Kidney (tissue), 13 donors: ENCODE measurements at regions not wholly inside any gene's neighbourhood (a gene's known extent, or its start where the extent isn't known, plus 50 kb on each side); places are given as distances from the start of the nearest gene placed in this dataset.

ENCODE experiments used
- DNase-seq, 5 donors: peaks; one replicate each; pipeline ENCODE4 v3.0.0-alpha.2; 2013 to 2020
- FAIRE-seq: peaks from 2 replicates; lab custom pipeline; 2012; peaks lifted over from hg19 to GRCh38; lab: Jason Lieb, UNC
- H3K27ac ChIP-seq, 2 donors: one replicate each; pipeline ENCODE4 v1.7.0; 2013; ENCODE audit warnings: low read depth in 2 of 2, low read length in 2 of 2, inconsistent platforms in 1 of 2
- H3K27me3 ChIP-seq: one replicate; pipeline ENCODE4 v1.7.1; 2013; ENCODE audit warnings: low read length, inconsistent platforms; ENCODE audit not compliant: control insufficient read depth, insufficient read depth
- H3K36me3 ChIP-seq, 3 donors: one replicate each; pipeline versions ENCODE4 v1.7.0 to v1.7.1; 2013; ENCODE audit warnings: low read length in 3 of 3, control low read depth in 1 of 3, inconsistent platforms in 1 of 3; ENCODE audit not compliant: insufficient read depth in 3 of 3, control insufficient read depth in 2 of 3
- H3K4me1 ChIP-seq, 3 donors: one replicate each; pipeline versions ENCODE4 v1.7.0 to v1.7.1; 2013; ENCODE audit warnings: low read length in 3 of 3, inconsistent platforms in 1 of 3, low read depth in 1 of 3; ENCODE audit not compliant: control insufficient read depth in 2 of 3, insufficient read depth in 2 of 3
- H3K4me3 ChIP-seq, 3 donors: one replicate each; pipeline versions ENCODE4 v1.7.0 to v1.8.1; 2013; ENCODE audit warnings: low read length in 3 of 3, control low read depth in 1 of 3, inconsistent platforms in 1 of 3
- H3K9ac ChIP-seq, 3 donors: one replicate each; pipeline versions ENCODE4 v1.7.0 to v1.7.1; 2013; ENCODE audit warnings: low read length in 3 of 3, control low read depth in 1 of 3, inconsistent platforms in 1 of 3
- H3K9me3 ChIP-seq, 3 donors: one replicate each; pipeline versions ENCODE4 v1.7.0 to v1.7.1; 2013; ENCODE audit warnings: low read length in 3 of 3, control low read depth in 1 of 3, inconsistent platforms in 1 of 3; ENCODE audit not compliant: control insufficient read depth in 2 of 3, insufficient read depth in 1 of 3
- CTCF ChIP-seq: IDR thresholded peaks from 3 replicates; pipeline ENCODE4 v1.5.1; 2012; ENCODE audit warnings: mild to moderate bottlenecking, moderate library complexity, borderline replicate concordance; ENCODE audit not compliant: insufficient read depth; ENCODE audit errors: extremely low read depth
- intact Hi-C: fragments of 100-400 bp; cut with DNase I; formaldehyde crosslinking; loops from one replicate; pipeline ENCODE4 v1.11.1; 2022
- donor health status: control.
- donor health status: control.
- donor health status: control.
- donor health status: control.
- donor health status: control.
- donor health status: DM: yes; HTN: yes; CAD: no.
- donor health status: Normal renal cell carcinoma (clear cell type).

- Histone ChIP-seq H3K4me3 (no peak overlapping the region), H3K4me1 (peaks cover 0 to 2% (median 0%) of the 10 kb centered on the region in 3 donors), H3K36me3 (no peaks in the 10 kb centered on the region), H3K27ac (no peak overlapping the region), H3K27me3 (no peaks in the 10 kb centered on the region), H3K9me3 (no peaks in the 10 kb centered on the region), H3K9ac (no peak overlapping the region)
- no peak for DNase-seq
- no peak for TF ChIP-seq CTCF
- FAIRE-seq, result no peak
- intact Hi-C loops, result no loop called here
Observed at GRCh38 chr10:4515721-4516120, 310.3 kb upstream of the AKR1E2 start.

DNA sequence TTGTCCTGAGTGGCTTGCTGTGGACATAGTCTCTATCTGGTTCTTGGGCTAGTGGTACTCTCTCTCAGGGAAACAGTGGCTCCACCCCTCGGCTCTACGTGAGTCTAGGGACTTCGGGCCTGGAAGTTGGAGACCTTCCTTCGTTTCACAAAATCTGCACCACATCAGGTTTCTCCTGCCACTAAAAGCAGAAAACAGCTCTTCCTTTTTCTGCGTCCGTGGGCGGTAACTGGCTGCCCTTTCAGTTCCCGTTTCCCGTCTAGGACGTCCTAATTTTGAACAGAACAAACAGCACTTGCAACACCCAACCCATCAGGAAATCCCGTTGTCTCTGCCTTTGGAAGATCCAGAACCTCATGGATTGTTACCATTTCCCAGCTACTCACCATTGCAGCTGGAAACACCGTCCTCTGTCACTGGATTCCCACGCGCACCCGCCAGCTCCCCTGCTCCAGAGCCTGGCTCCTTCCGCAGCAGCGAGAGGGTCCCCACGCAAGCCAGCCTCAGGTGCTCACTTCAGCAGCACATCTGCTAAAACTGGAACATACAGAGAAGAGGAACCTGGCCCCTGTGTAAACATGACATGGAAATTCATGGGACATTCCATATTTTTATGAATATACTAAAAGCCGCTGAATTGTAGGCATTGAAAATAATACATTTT, 311.4 kb upstream of the AKR1E2 start:
- DNase-seq (peak in 1 of 5 donors; percentile 57), FAIRE-seq (no peak)
- Histone ChIP-seq H3K4me3 (no peak overlapping the region), H3K4me1 (peaks cover 0 to 3% (median 0%) of the 10 kb centered on the region in 3 donors), H3K9ac (no peak overlapping the region), H3K27ac (peak overlapping the region in 1 of 2 donors; percentile 9), H3K9me3 (no peaks in the 10 kb centered on the region), H3K27me3 (no peaks in the 10 kb centered on the region), H3K36me3 (no peaks in the 10 kb centered on the region)
- TF ChIP-seq CTCF, result no peak
- intact Hi-C loops, result no loop called here

DNA sequence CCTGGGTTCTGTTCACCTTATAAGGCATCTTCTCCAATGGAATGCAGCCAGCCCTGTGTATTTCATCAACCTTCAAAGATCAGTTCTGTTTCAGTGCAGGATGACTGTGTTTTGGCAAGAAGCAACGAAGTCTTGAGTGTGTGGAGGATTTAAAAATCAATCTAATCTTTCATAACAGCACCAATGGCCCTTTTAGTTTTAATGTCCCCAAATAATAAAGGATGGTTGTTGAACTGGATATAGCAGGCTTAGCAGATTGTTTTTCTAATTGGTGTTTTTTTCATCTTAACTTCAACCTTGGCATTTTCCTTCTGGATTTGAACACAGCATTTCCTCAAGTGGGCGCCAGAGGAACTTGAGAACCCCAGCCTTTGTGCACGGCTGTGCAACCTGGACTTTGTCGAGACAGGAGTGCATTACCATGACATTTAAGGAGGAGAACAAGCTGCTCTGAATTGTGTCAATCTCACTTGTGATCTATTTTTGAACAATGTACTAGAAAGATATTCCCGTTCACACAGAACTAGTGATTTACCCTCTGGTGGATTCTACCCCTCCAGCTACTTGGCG, 313.3 kb upstream of the AKR1E2 start:
- H3K27ac ChIP-seq, result no peak overlapping the region
- no peaks in the 10 kb centered on the region for H3K9me3 ChIP-seq
- peak; percentile 68 for TF ChIP-seq CTCF
- H3K36me3 ChIP-seq, result no peaks in the 10 kb centered on the region
- no peak overlapping the region for H3K9ac ChIP-seq
- intact Hi-C loops, result no loop called here
- no peaks in the 10 kb centered on the region for H3K27me3 ChIP-seq
- H3K4me3 ChIP-seq, result no peak overlapping the region
- peaks cover 0 to 3% (median 0%) of the 10 kb centered on the region in 3 donors for H3K4me1 ChIP-seq
- DNase-seq (peak in 3 of 5 donors; percentile 49 to 78 (median 68)), FAIRE-seq (peak; percentile 49)
